Spinal cord (tissue), 9 donors: ENCODE measurements at regions not wholly inside any gene's neighbourhood (a gene's known extent, or its start where the extent isn't known, plus 50 kb on each side); places are given as distances from the start of the nearest gene placed in this dataset.

Source experiments
- DNase-seq, 6 donors: peaks; one replicate each; pipeline versions ENCODE4 v3.0.0 to v3.0.0-alpha.2; 2013 to 2015; ENCODE audit warnings: low spot score in 6 of 6, low read depth in 4 of 6
- H3K27ac ChIP-seq: one replicate; pipeline ENCODE4 v1.5.1; 2013; ENCODE audit warnings: low read depth, low read length, control low read depth
- H3K27me3 ChIP-seq: one replicate; pipeline ENCODE4 v1.6.1; 2013; ENCODE audit warnings: low read length; ENCODE audit not compliant: control insufficient read depth, insufficient read depth
- H3K36me3 ChIP-seq: one replicate; pipeline ENCODE4 v1.6.1; 2013; ENCODE audit warnings: low read length; ENCODE audit not compliant: control insufficient read depth, insufficient read depth
- H3K4me1 ChIP-seq: one replicate; pipeline ENCODE4 v1.6.1; 2013; ENCODE audit warnings: low read length; ENCODE audit not compliant: control insufficient read depth, insufficient read depth
- H3K4me3 ChIP-seq: one replicate; pipeline ENCODE4 v1.5.1; 2013; ENCODE audit warnings: low read depth, low read length, control low read depth
- H3K9me3 ChIP-seq: one replicate; pipeline ENCODE4 v1.6.1; 2013; ENCODE audit warnings: low read length; ENCODE audit not compliant: control insufficient read depth, insufficient read depth
- WGBS: methylation state at CpG from one replicate; pipeline ENCODE4 v1.1.5; 2013; ENCODE audit warnings: missing lambda C conversion rate; ENCODE audit not compliant: insufficient coverage; 5-methylcytosine and 5-hydroxymethylcytosine counted together
- donor health status: healthy.

GRCh38 chr1:222892137-222892769 lies 77.4 kb downstream of the DISP1 start:
- no peak for DNase-seq
- no peaks in the 10 kb centered on the region for H3K4me1 ChIP-seq
- no peak overlapping the region for H3K4me3 ChIP-seq
- peaks cover 12% of the 10 kb centered on the region for H3K36me3 ChIP-seq
- no peaks in the 10 kb centered on the region for H3K27me3 ChIP-seq
- 91% methylated on average over 2 of the region's 8 CpGs for WGBS
- no peaks in the 10 kb centered on the region for H3K9me3 ChIP-seq
- no peak overlapping the region for H3K27ac ChIP-seq

DNA sequence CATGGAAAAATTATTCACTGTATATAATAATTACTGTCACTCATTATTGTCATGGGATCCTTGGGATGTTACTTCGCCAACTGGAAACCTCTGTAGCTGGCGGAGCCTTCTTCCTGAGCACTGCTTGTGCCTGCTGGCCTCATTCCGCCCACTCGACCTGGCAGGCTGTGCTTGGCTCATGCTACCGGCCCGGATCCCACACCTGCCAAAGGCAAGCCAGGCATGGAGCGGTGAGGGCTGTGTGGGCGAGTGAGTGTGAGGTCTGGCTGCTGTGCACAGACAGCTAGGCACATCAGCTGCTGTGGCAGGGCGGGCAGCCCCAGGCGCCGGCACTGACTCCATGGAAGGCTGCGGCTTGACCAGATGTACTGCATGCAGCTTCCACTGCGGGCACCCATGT lies 78.4 kb downstream of the DISP1 start:
- Histone ChIP-seq H3K36me3 (peaks cover 12% of the 10 kb centered on the region), H3K4me1 (no peaks in the 10 kb centered on the region), H3K4me3 (no peak overlapping the region), H3K27me3 (no peaks in the 10 kb centered on the region), H3K27ac (no peak overlapping the region), H3K9me3 (no peaks in the 10 kb centered on the region)
- DNase-seq = no peak
- WGBS = 97% methylated on average over 11 of the region's 13 CpGs

- Histone ChIP-seq H3K4me1 (no peaks in the 10 kb centered on the region), H3K27me3 (no peaks in the 10 kb centered on the region), H3K4me3 (no peak overlapping the region), H3K9me3 (no peaks in the 10 kb centered on the region), H3K36me3 (peaks cover 12% of the 10 kb centered on the region), H3K27ac (no peak overlapping the region)
- DNase-seq = no peak
- WGBS = 99% methylated on average over 11 of the region's 11 CpGs
Measured at GRCh38 chr1:222894331-222894730, 79.5 kb downstream of the DISP1 start.

DNA sequence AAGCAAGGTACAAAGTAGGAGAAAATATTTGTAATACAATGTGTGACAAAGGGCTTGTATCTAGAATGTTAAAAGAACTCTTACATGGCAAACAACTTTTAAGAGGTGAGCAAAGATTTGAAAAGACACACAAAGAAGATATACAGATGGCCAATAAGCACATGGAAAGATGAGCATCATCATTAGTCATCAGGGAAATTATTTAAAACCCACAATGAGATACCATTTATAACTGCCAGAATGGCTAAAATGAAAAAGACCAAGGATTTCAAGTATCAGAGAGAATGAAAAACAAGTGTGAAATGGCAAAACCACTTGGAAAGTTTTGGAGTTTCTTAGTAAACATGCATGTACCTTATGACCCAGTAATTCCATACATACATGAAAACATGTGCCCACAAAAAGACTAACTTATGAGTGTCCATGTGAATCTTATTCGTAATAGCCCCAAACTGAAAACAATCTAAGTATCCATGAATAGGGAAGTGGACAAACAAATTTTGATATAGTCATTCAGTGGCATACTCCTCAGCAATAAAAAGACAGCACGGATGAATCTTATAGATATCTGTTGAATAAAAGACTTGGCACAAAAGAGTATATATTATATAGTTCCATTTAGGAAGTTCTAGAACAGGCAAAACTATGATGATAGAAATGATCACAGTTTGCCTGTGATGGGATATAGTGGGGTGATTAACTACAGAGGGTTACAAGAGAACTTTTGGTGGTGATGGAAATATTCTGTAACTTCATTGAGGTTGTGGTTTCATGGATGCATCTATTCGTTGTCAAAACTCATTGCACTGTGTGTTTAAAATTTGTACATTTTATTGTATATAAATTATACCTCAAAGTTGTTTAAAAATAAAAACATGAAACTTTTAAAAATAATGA lies 82.0 kb downstream of the DISP1 start:
- H3K4me1 ChIP-seq = no peaks in the 10 kb centered on the region
- no peaks in the 10 kb centered on the region for H3K27me3 ChIP-seq
- H3K36me3 ChIP-seq = peaks cover 12% of the 10 kb centered on the region
- whole genome bisulfite sequencing = no CpG with 5 or more reads among the region's 3 CpGs
- no peaks in the 10 kb centered on the region for H3K9me3 ChIP-seq
- H3K27ac ChIP-seq = no peak overlapping the region
- no peak for DNase-seq
- H3K4me3 ChIP-seq = no peak overlapping the region

GRCh38 chr1:222897527-222898190 lies 82.8 kb downstream of the DISP1 start:
- WGBS = 100% methylated on average over 1 of the region's 4 CpGs
- no peak for DNase-seq
- Histone ChIP-seq H3K27me3 (no peaks in the 10 kb centered on the region), H3K27ac (peak overlapping the region; percentile 22), H3K4me1 (no peaks in the 10 kb centered on the region), H3K36me3 (peaks cover 12% of the 10 kb centered on the region), H3K9me3 (no peaks in the 10 kb centered on the region), H3K4me3 (no peak overlapping the region)

GRCh38 chr1:222898191-222898527 lies 83.3 kb downstream of the DISP1 start:
- DNase-seq = no peak
- Histone ChIP-seq H3K27me3 (no peaks in the 10 kb centered on the region), H3K9me3 (no peaks in the 10 kb centered on the region), H3K27ac (peak overlapping the region; percentile 22), H3K4me3 (no peak overlapping the region), H3K4me1 (no peaks in the 10 kb centered on the region), H3K36me3 (peaks cover 11% of the 10 kb centered on the region)
- 100% methylated on average over 1 of the region's 1 CpG for WGBS

- no peak for DNase-seq
- Histone ChIP-seq H3K27ac (no peak overlapping the region), H3K9me3 (no peaks in the 10 kb centered on the region), H3K4me1 (no peaks in the 10 kb centered on the region), H3K4me3 (no peak overlapping the region), H3K36me3 (peaks cover 2% of the 10 kb centered on the region), H3K27me3 (no peaks in the 10 kb centered on the region)
- WGBS = 95% methylated on average over 3 of the region's 4 CpGs
Measured at GRCh38 chr1:222899471-222899870, 84.6 kb downstream of the DISP1 start.

DNA sequence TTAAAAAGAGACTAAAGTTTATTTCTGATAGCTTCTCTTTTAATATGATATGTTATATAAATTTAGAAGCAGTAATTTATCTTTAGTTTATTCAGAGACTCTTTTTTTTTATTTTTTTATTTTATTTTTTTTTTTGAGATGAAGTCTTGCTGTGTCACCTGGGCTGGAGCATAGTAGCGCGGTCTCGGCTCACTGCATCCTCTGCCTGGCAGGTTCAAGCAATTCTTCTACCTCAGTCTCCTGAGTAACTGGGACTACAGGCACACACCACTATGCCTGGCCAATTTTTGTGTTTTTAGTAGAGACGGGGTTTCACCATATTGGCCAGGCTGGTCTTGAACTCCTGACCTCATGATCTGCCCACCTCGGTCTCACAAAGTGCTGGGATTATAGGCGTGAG lies 89.6 kb downstream of the DISP1 start:
- Histone ChIP-seq H3K27me3 (no peaks in the 10 kb centered on the region), H3K36me3 (no peaks in the 10 kb centered on the region), H3K4me3 (no peak overlapping the region), H3K27ac (no peak overlapping the region), H3K9me3 (no peaks in the 10 kb centered on the region), H3K4me1 (no peaks in the 10 kb centered on the region)
- WGBS = no CpG with 5 or more reads among the region's 6 CpGs
- DNase-seq = no peak

GRCh38 chr1:222905151-222905550 lies 90.3 kb downstream of the DISP1 start:
- no peaks in the 10 kb centered on the region for H3K36me3 ChIP-seq

More at GRCh38 chr1:222905151-222905550, 90.3 kb downstream of the DISP1 start:
- no peak overlapping the region for H3K27ac ChIP-seq
- peak in 1 of 6 donors; percentile 61 for DNase-seq
- H3K4me1 ChIP-seq = no peaks in the 10 kb centered on the region
- no peak overlapping the region for H3K4me3 ChIP-seq
- no peaks in the 10 kb centered on the region for H3K27me3 ChIP-seq
- WGBS = no CpG with 5 or more reads among the region's 3 CpGs
- no peaks in the 10 kb centered on the region for H3K9me3 ChIP-seq
